H9 (cell line): ENCODE measurements at regions not wholly inside any gene's neighbourhood (a gene's known extent, or its start where the extent isn't known, plus 50 kb on each side); places are given as distances from the start of the nearest gene placed in this dataset.

Experiments
- DNase-seq: peaks from one replicate; pipeline ENCODE4 v3.0.0-alpha.2; 2017
- H2AFZ ChIP-seq: one replicate; pipeline ENCODE4 v1.6.1; 2013; ENCODE audit warnings: mild to moderate bottlenecking, low read length, control low read depth, moderate library complexity
- H2AK5ac ChIP-seq: 2 replicates; pipeline ENCODE4 v1.6.1; 2013; ENCODE audit warnings: low read length, control low read depth, mixed read lengths; ENCODE audit not compliant: insufficient read length
- H2BK120ac ChIP-seq: one replicate; pipeline ENCODE4 v1.6.1; 2013; ENCODE audit warnings: low read depth, mild to moderate bottlenecking, low read length, control low read depth, inconsistent platforms; ENCODE audit not compliant: poor library complexity, severe bottlenecking
- H2BK12ac ChIP-seq: 2 replicates; pipeline ENCODE4 v1.6.1; 2013; ENCODE audit warnings: low read length, control low read depth, mixed read lengths, low read depth; ENCODE audit not compliant: insufficient read length
- H2BK15ac ChIP-seq: 2 replicates; pipeline ENCODE4 v1.6.1; 2013; ENCODE audit warnings: low read depth, low read length, control low read depth
- H2BK20ac ChIP-seq: one replicate; pipeline ENCODE4 v1.6.1; 2013; ENCODE audit warnings: low read depth, mild to moderate bottlenecking, low read length, control low read depth, inconsistent platforms; ENCODE audit not compliant: poor library complexity, severe bottlenecking
- H2BK5ac ChIP-seq: 2 replicates; pipeline ENCODE4 v1.6.1; 2013; ENCODE audit warnings: low read length, control low read depth, mixed read lengths; ENCODE audit not compliant: insufficient read length
- H3K14ac ChIP-seq: 2 replicates; pipeline ENCODE4 v1.6.1; 2013; ENCODE audit warnings: low read length, control low read depth; ENCODE audit not compliant: insufficient read depth
- H3K18ac ChIP-seq: 2 replicates; pipeline ENCODE4 v1.6.1; 2013; ENCODE audit warnings: low read depth, mild to moderate bottlenecking, mixed read lengths, low read length, control low read depth; ENCODE audit not compliant: insufficient read length
- H3K23ac ChIP-seq: 2 replicates; pipeline ENCODE4 v1.6.1; 2013; ENCODE audit warnings: low read length, control low read depth, mixed read lengths, low read depth; ENCODE audit not compliant: insufficient read length
- H3K23me2 ChIP-seq: 2 replicates; pipeline ENCODE4 v1.6.1; 2013; ENCODE audit warnings: low read depth, mild to moderate bottlenecking, mixed read lengths, low read length, control low read depth; ENCODE audit not compliant: insufficient read length, poor library complexity, severe bottlenecking
- H3K27ac ChIP-seq: 2 replicates; pipeline ENCODE4 v1.5.1; 2013; ENCODE audit warnings: low read length, control low read depth, mixed read lengths, low read depth; ENCODE audit not compliant: insufficient read length
- H3K27me3 ChIP-seq: 2 replicates; pipeline ENCODE4 v1.6.1; 2013; ENCODE audit warnings: low read length, control low read depth, inconsistent platforms; ENCODE audit not compliant: insufficient read depth
- H3K4ac ChIP-seq: 2 replicates; pipeline ENCODE4 v1.6.1; 2013; ENCODE audit warnings: low read depth, mild to moderate bottlenecking, control low read depth, inconsistent platforms, low read length, moderate library complexity
- H3K4me1 ChIP-seq: 2 replicates; pipeline ENCODE4 v1.6.1; 2013; ENCODE audit warnings: low read length, control low read depth, inconsistent platforms; ENCODE audit not compliant: insufficient read depth
- H3K4me2 ChIP-seq: 2 replicates; pipeline ENCODE4 v1.6.1; 2013; ENCODE audit warnings: low read length, control low read depth, mixed read lengths; ENCODE audit not compliant: insufficient read length, insufficient read depth
- H3K56ac ChIP-seq: 2 replicates; pipeline ENCODE4 v1.6.1; 2013; ENCODE audit warnings: low read depth, mild to moderate bottlenecking, mixed read lengths, low read length, control low read depth; ENCODE audit not compliant: insufficient read length
- H3K79me1 ChIP-seq: 2 replicates; pipeline ENCODE4 v1.6.1; 2013; ENCODE audit warnings: low read depth, mild to moderate bottlenecking, moderate library complexity, low read length, control low read depth, inconsistent platforms; ENCODE audit not compliant: insufficient read depth, poor library complexity, severe bottlenecking
- H3K79me2 ChIP-seq: 2 replicates; pipeline ENCODE4 v1.6.1; 2013; ENCODE audit warnings: low read length, control low read depth, inconsistent platforms; ENCODE audit not compliant: insufficient read depth
- H3K9ac ChIP-seq: 2 replicates; pipeline ENCODE4 v1.6.1; 2013; ENCODE audit warnings: low read length, control low read depth, mixed read lengths; ENCODE audit not compliant: insufficient read length; ENCODE audit errors: extremely low read depth
- H3K9me3 ChIP-seq: one replicate; pipeline ENCODE4 v1.6.1; 2013; ENCODE audit warnings: low read depth, low read length, inconsistent platforms; ENCODE audit not compliant: control insufficient read depth
- H3T11ph ChIP-seq: one replicate; pipeline ENCODE4 v1.6.1; 2013; ENCODE audit warnings: mild to moderate bottlenecking, low read length, control low read depth, inconsistent platforms
- H4K20me1 ChIP-seq: one replicate; pipeline ENCODE4 v1.6.1; 2013; ENCODE audit not compliant: control insufficient read depth, insufficient read length, insufficient read depth
- H4K5ac ChIP-seq: 2 replicates; pipeline ENCODE4 v1.6.1; 2013; ENCODE audit warnings: low read depth, mild to moderate bottlenecking, mixed read lengths, low read length, control low read depth; ENCODE audit not compliant: insufficient read length
- H4K8ac ChIP-seq: replicated peaks from 2 replicates; pipeline ENCODE4 v1.6.1; 2013; ENCODE audit warnings: low read length, control low read depth, mixed read lengths, low read depth; ENCODE audit not compliant: insufficient read length
- H4K91ac ChIP-seq: 2 replicates; pipeline ENCODE4 v1.6.1; 2013; ENCODE audit warnings: low read depth, mild to moderate bottlenecking, moderate library complexity, mixed read lengths, low read length, control low read depth; ENCODE audit not compliant: insufficient read length
- H3K27ac Mint-ChIP-seq, 3 experiments: 2 replicates in 2 of 3; 3 replicates in 1 of 3; pipeline ENCODE4 v1.8.0; 2020 to 2021; ENCODE audit warnings: mixed read lengths in 3 of 3, mild to moderate bottlenecking in 1 of 3, moderate library complexity in 1 of 3
- H3K27me3 Mint-ChIP-seq: 2 replicates; pipeline ENCODE4 v1.8.0; 2021; ENCODE audit warnings: low read depth, mild to moderate bottlenecking, moderate library complexity, mixed read lengths
- H3K36me3 Mint-ChIP-seq, 3 experiments: 2 replicates in 2 of 3; 3 replicates in 1 of 3; pipeline ENCODE4 v1.8.0; 2020 to 2021; ENCODE audit warnings: low read depth in 3 of 3, mixed read lengths in 3 of 3; ENCODE audit not compliant: insufficient read depth in 1 of 3
- H3K4me1 Mint-ChIP-seq, 2 experiments: 2 replicates each; pipeline ENCODE4 v1.8.0; 2020; ENCODE audit warnings: mixed read lengths in 2 of 2
- H3K4me3 Mint-ChIP-seq, 2 experiments: 2 replicates in 1 of 2; 3 replicates in 1 of 2; pipeline ENCODE4 v1.8.0; 2020 to 2021; ENCODE audit warnings: mild to moderate bottlenecking in 2 of 2, mixed read lengths in 2 of 2, moderate library complexity in 1 of 2
- H3K9me3 Mint-ChIP-seq, 2 experiments: 2 replicates in 1 of 2; 3 replicates in 1 of 2; pipeline ENCODE4 v1.8.0; 2020; ENCODE audit warnings: mild to moderate bottlenecking in 2 of 2, mixed read lengths in 2 of 2, moderate library complexity in 1 of 2
- WGBS: extraction: QIAGEN DNeasy Blood & Tissue Kit; methylation state at CpG from one replicate; pipeline ENCODE4 v1.1.7; 2013; ENCODE audit warnings: missing lambda C conversion rate, low lambda C conversion rate, mixed read lengths; ENCODE audit not compliant: insufficient read length; ENCODE audit errors: extremely low coverage; 5-methylcytosine and 5-hydroxymethylcytosine counted together
- TF ChIP-seq, protein P1 (sequence below): fragments of 200-600 bp; sonication (generic); conservative IDR thresholded peaks from 3 replicates; pipeline ENCODE4 v1.8.0; 2021; ENCODE audit warnings: antibody characterized with exemption, mild to moderate bottlenecking

DNA sequence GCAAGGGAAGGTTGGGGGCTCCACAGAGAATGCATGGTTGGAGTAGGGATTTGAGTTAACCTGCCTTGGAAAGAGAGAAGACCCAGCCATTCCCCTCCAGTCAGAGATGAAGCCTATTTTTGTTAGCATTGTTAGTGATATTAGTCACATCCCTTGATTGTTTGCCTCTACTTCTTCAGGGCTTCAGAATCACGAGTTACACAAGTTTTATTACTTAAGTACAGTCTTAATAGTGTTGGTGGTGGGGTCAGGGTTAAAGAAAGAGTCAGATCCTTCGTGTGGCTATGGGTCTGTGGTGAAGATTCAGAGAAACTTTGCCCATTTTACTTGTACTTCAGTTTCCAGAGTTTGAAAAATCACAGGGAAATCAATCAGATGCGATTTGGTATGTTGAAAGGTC, 363.1 kb downstream of the LRIG3 start:
- H3K27ac ChIP-seq: no peak overlapping the region
- H3K27me3 ChIP-seq: no peaks in the 10 kb centered on the region
- H2BK12ac ChIP-seq: no peak overlapping the region
- H2AK5ac ChIP-seq: no peak overlapping the region
- no peak overlapping the region for H2AFZ ChIP-seq
- no peak overlapping the region for H4K8ac ChIP-seq
- H3K56ac ChIP-seq: no peak overlapping the region
- H3K4me1 ChIP-seq: no peaks in the 10 kb centered on the region
- no peak overlapping the region for H3K23ac ChIP-seq
- H2BK15ac ChIP-seq: no peak overlapping the region
- H3K9me3 ChIP-seq: no peaks in the 10 kb centered on the region
- no peak overlapping the region for H4K91ac ChIP-seq
- H3K14ac ChIP-seq: no peak overlapping the region
- Mint-ChIP-seq H3K9me3 (peaks cover 0 to 3% of the 10 kb centered on the region in 2 experiments; a peak in 1 of 5 replicates), H3K27me3 (no peaks in the 10 kb centered on the region), H3K4me3 (no peak overlapping the region), H3K4me1 (no peaks in the 10 kb centered on the region), H3K36me3 (no peaks in the 10 kb centered on the region), H3K27ac (no peak overlapping the region)
- no peak overlapping the region for H2BK120ac ChIP-seq
- H3K4me2 ChIP-seq: no peak overlapping the region
- H3K9ac ChIP-seq: no peak overlapping the region
- H2BK20ac ChIP-seq: no peak overlapping the region
- no peaks in the 10 kb centered on the region for H3K23me2 ChIP-seq
- H3K79me1 ChIP-seq: no peaks in the 10 kb centered on the region
- no peak overlapping the region for H3K18ac ChIP-seq
- H2BK5ac ChIP-seq: no peak overlapping the region
- no peak overlapping the region for H3T11ph ChIP-seq
- H4K20me1 ChIP-seq: no peaks in the 10 kb centered on the region
- TF ChIP-seq, protein P1, sequence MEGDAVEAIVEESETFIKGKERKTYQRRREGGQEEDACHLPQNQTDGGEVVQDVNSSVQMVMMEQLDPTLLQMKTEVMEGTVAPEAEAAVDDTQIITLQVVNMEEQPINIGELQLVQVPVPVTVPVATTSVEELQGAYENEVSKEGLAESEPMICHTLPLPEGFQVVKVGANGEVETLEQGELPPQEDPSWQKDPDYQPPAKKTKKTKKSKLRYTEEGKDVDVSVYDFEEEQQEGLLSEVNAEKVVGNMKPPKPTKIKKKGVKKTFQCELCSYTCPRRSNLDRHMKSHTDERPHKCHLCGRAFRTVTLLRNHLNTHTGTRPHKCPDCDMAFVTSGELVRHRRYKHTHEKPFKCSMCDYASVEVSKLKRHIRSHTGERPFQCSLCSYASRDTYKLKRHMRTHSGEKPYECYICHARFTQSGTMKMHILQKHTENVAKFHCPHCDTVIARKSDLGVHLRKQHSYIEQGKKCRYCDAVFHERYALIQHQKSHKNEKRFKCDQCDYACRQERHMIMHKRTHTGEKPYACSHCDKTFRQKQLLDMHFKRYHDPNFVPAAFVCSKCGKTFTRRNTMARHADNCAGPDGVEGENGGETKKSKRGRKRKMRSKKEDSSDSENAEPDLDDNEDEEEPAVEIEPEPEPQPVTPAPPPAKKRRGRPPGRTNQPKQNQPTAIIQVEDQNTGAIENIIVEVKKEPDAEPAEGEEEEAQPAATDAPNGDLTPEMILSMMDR: no peak
- no peaks in the 10 kb centered on the region for H3K79me2 ChIP-seq
- H3K4ac ChIP-seq: no peak overlapping the region
- DNase-seq: no peak
- no CpG with 5 or more reads among the region's 3 CpGs for WGBS
- H4K5ac ChIP-seq: no peak overlapping the region
